UCSD-AML1 (cell line): ENCODE measurements at regions not wholly inside any gene's neighbourhood (a gene's known extent, or its start where the extent isn't known, plus 50 kb on each side); places are given as distances from the start of the nearest gene placed in this dataset.

Source experiments
- DNase-seq: peaks from one replicate; lab custom pipeline; 2025; ENCODE audit not compliant: unreplicated experiment; lab: John Stamatoyannopoulos, UW

DNA sequence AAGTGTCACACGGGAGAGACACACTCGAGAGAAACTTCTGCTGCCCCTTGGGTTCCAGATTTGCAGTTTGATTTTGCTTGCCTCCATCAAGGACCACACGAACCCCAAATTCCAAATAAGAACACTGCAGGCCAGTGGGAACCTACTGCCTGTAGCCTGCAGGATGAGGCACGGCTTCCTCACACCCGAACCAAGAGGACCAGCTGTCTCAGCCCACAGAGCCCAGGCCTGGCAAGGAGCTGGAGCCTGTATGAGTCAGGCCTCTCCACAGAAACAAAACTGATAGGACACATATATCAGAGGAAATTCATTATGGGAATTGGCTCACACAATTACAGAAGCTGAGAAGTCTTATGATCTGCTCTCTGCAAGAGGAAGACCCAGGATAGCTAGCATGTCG is 188.1 kb upstream of the NSMCE3 start:
- DNase-seq: no peak

DNA sequence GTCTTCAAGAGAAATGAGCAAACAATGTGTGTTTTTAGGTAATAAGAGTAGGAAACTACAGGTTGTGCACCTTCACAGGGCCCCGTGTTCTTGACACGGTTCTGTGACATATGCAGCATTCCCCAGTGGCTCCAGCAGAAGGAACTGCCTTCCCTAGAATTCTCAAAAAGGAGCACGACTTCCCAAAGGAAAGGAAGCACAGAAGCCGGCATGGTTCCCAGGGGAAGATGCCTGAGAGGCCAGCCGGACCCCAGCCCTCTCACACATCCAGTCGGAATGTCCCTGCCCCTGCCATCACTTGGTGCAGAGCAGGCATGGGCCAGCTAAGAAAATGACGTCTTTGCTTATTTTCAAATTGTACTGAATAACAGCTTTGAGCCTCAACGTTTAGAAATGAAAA is 187.3 kb upstream of the NSMCE3 start:
- no peak for DNase-seq

DNA sequence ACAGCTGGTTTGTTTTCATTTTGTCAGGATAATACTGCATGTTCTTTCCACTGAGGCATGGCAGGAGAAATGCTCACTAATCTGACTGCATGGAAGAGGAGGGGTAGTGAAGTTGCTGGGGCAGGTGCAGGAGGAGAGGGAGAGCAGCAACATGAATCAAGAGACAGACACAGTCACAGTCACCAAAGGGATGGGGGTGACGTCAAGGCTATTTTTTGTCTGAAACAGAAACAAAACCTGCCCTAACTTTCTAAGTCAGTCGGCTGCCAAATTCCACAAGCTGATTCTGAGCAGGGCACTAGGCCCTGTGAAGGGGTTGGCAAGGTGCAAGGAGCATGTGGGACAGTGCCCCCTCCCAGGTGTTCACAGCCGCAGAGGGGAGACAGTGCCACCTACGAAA is 186.6 kb upstream of the NSMCE3 start:
- DNase-seq: no peak

DNA sequence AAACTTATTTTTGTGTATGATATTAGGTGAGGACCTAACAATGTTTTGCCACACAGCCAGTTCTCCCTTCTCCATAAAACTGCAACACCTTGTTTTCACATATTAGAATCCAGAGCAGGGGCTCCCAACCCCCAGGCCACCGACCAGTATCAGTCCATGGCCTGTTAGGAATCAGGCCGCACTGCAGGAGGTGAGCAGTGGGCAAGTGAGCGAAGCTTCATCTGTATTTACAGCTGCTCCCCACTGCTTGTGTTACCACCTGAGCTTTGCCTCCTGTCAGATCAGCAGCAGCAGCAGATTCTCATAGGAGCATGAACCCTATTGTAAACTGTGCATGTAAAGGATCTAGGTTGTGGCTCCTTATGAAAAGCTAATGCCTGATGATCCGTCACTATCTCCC is 185.9 kb upstream of the NSMCE3 start:
- no peak for DNase-seq

DNA sequence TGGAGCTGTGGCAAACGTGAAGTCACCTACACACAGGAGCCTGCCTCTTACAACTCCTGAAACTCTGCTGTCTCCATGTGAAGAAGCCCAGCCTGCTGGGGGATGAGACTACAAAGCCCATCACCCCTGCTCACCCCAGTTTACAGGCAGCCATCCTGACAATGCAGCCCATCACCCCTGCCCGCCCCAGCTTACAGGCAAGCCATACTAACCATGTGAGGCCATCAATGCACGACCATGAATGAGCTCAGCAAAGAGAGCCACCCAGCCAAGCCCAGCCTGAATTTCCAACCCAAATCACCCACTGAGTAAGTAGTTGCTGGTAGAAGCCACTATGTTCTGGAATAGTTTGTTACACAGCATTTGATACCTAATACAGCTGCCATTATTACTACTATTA is 185.4 kb upstream of the NSMCE3 start:
- DNase-seq: no peak

DNA sequence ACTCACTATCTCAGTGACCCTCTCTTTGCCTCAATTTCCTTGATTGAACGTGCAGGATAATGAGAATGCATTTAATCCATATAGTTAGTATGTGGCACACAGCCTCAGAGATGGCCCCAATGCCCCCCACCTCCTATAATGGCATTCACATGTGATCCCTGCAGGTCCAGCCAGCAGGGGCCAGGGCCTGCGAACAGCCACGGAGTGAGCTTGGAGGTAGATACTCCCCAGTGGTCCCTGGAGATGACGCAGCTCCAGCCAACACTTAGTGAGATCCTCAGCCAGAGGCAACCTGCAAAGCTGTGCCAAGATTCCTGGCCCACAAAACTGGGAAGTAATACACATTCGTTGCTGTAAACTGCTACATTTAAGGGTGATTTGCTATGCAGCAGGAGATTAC is 184.9 kb upstream of the NSMCE3 start:
- DNase-seq: no peak

DNA sequence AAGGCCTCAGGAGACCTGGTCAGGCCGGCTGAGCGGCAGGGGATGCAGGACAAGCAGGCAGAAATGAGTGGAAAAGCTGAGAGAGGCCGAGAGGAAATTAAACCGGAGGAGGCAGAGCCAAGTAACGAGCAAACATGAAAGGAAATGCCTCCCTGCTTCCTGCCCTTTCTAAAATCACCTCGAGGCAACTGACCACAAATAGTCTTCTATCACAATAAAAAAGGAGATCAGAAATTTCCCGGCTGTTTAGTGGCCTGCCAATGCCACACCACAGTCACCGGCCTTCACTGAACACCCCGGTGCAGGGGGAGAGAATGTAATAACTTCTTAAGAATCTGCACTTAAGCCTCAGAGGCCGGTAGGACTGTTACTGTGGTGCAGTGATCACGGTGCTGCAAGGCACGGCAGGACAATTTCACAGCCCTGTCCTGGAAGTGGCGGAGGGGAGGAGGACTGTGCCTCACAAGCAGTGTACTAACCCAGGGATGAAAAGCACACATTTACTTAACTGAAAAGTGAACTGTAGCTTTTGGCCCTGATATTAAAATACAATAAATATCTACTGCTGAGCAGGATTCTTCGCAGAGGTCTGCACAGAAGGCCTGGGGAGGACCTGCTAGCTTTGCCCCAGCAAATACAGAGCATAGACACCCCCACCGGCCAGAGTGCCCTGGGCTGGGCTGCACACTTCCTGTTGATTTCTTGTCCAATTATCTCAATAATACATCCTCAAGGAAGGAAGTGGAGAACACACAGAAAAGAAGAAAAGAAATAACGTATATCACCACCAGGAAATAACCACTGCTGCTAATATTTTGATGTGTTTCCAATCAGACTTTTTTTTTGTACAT is 183.5 kb upstream of the NSMCE3 start:
- DNase-seq: peak; percentile 82

DNA sequence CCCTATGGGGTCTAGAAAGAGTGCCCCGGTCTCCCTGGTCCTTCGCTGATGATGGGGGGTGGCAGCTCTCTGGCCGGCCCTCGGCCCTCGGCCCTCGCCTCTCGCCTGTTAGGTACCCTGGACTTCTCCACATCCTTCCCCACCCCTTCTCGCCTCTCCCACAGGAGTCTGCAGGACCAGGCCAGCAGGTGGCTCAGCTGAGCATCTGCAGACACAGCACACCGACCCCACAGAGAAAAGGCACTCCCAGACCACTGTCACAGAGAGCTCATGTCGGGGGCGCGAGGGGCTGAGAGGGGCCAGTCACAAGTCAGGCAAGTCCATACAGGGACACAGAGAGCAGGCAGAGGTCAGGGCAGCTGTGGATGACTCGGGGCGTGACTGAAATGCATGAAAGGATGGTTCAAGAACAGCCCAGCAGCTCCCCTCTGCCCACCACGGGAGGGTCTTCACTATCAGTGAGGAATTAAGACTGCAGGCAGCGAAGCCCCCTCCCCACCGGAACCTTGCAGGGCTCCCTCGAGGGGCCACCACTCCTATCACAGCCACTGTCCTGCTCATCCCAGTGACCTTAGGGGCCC is 181.7 kb upstream of the NSMCE3 start:
- DNase-seq: peak; percentile 59

DNA sequence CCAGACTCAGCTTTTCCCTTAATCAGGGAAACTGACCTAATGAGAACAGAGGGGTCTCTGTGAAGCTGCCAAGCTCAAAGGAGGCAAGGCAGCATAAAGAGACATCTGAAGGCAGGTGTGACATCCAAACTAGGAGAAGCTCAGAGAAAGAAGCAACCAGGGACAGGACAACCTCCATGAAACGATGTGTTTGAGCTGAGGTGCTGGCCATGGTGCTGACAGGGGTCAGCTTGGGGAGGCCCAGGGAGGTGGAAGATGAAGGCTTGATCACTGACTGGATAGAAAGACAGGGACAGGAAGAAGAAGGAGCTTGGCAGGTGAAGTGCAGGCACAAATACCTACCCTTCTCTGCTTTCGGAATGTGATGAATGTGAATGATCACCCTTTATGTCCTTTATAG is 179.5 kb upstream of the NSMCE3 start:
- no peak for DNase-seq

DNA sequence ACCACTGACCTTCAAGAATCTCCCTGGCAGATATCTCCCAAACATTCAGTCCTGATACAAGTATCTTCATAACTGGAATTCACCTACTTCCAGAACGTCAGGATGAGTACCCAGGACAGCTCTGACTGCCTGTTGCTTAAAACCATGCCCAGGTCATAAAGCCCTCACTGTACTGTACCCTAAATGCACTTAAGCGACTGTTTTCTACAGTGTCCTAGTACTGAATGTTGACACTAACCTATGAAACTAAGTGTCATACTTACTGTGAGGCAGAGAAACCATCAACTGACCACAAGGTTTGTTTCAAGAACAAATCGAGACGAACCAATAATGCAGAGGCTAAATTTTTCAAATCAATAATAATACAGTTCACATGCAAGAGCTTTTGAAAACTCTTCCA is 178.7 kb upstream of the NSMCE3 start:
- no peak for DNase-seq

DNA sequence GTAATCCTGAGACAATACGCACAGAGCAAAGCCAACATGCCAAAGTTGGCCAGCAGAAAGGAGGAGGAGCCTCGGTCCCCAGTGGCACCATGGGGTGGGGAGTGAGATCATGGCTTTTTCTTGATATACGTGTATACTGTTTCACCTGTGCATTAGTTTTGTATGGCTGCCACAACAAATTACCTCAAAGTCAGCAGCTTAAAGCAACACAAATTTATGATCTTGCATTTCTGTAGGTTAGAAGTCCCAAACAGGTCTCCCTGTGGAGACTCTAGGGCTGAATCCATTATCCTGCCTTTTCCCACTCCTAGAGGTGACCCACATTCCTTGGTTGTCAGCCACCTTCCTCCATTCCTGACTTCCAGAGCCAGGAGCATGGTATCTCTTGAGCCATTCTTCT is 176.9 kb upstream of the NSMCE3 start:
- no peak for DNase-seq

DNA sequence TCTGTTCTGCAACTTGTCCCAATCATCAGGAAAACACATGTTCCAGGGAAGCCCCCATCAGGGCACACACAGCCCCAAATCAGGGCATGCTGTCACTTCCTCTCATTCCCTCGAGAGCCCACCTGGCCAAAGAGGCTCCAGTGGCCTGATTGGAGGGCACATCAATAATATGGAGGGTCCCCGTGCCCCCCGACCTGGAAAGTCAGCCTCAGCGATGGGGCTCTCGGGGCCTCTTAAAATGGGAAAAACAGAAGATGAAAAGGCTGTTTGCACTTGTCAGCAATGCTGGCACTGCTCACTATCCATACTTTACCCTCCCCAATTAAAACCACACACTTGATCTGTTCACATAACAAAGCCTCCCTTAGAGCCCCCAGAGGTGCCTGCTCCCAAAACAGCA is 172.9 kb upstream of the NSMCE3 start:
- no peak for DNase-seq

DNA sequence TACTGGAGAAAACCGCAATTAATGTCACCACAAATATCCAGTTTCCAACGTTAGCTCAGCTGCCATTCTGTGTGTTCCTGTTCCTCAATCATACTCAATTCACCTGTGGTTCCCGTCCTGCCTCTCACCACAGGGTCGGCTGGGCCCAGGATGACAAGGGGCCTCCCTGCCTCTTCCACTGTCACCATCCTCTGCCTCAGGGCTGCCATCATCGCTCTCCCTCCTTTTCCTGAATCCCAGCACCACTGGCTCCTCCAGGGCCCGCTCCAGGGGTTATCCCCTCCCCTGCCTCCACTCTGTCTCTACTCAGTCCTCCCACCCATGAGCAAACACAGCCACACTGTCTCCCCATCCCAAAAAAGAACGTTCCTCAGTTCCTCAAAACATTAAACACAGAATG is 170.9 kb upstream of the NSMCE3 start:
- DNase-seq: no peak

DNA sequence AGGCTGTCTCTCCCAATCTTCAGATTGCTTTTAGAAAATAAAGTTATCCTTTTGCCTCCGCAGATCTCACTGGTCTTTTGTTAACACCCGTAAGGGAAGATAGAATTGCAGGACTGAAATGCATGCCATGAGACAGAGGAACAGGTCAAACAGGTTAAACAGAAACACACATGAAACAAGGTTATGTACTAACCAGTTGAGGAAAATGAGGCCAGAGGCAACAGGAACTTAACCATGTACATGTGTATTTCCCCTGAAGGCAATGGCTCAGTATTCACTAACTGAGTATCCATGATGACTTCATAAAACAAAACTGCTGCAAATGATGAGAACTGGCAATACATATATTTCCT is 169.1 kb upstream of the NSMCE3 start:
- no peak for DNase-seq

DNA sequence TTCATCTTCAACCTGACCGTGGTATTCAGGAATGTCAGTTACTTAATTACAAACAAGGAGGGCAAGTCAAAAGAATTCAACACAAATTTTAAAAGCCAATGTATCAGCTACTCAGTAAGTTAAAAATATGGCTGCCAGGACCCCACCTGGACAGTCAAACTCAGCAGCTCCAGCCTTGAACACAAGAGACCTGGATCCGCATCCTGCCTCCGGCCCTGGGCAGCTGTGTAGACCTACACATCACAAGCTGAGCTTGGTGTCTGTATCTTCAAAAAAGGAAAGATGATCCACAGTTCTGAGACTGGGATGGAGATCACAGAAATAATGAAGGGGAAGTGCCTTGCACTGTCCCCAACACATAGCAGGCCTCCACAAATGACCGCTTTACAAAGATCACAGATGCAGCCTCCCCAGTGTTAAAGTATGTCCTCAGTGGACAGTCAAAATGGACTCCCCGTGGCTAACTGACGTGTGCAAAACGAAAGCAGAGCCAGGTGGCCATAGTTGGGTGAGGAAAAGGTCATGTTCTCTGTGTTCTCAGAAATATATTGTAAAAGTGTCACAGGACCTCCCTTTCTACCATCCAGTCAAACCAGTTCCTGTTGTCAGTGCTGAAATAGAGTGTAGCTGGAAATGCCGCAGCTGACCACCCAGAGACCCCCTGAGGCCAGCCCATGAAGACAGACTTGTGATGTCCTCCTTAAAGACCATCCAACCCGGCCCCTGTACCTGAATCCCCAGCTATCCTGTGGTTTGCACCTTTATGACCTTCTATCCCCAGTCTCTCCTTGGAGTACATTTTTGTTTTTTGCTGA is 168.5 kb upstream of the NSMCE3 start:
- no peak for DNase-seq

DNA sequence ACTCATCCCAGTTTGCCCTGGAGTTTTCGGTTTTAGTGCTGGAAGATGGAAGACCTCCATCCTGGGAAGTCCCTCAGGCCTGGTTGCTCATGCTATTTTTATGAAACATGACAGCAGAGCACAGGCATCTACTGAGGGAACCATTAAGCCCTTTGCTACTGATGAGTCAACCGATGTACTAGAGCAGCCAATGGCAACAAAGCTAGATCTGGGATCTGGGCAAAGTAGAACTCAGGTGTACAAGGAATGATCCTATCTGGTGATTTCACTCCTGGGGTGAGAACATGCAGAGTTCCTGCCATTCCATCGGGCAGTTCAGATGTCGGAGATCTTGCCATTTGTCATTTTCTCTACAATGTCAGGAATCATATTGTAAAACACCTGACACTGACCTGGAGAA is 166.2 kb upstream of the NSMCE3 start:
- DNase-seq: no peak

DNA sequence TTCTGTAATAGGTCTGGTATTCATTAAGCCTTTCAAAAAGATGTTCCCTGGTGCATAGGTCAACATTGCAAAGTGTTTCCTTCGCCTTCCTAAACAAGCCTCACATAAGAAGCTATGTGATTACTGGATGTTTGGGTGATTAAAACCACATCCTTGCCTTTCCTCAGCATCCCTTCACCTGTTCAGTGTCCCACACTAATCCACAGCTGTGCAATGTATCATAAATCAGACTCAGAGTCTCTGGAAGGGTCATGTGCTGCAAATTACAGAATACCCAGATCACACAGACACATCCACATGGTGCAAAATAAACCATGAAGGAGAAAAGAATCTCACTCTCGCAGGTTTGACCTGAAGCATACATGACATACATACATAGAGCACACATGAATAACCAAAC is 164.7 kb upstream of the NSMCE3 start:
- DNase-seq: no peak

DNA sequence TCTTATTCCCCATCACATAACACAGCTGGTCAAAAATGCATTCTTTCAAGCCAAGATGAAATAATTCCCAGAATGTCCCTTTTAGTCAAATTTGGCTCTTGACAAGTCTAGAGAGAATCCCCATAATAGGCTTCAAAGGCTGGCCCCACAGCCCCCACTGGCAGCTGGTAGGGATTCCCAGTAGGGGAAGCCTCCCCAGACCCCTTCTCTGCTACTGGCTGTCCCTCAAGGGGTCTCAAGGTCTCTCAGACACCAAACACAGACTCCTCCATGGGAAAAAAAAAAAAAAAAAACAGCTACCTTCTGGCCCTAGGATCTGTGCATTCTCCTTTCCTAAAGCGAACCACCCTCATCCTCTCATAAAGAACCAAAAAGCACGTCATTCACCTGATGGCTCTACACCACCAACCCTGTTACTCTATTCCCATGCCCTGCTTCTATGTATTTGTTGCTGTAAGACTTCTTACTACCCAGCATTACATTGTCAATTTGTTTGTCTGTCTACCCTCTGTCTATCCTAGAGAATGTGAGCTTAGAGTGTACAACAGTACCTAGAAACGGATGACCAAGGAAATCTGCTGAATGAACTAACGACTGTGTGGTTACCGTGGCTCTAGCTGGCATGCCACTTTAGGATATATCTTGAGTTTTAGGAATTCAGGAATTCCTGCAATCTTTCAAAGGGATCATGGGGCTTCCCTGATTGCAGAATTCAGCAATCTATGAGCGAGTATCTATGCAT is 164.1 kb upstream of the NSMCE3 start:
- DNase-seq: no peak

DNA sequence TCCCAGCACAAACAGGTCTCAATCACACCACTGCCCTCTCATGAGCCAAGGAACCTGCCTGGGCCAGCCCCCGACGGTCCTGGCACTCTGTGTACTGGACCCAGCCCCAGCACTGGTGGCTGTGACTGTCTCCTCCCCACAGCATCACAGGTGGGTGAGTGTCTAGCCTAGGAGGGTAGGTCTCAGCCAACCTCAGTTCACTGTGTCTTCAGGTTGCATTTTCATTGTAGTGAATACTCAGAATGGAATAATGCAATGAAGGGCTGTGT is 163.4 kb upstream of the NSMCE3 start:
- no peak for DNase-seq

DNA sequence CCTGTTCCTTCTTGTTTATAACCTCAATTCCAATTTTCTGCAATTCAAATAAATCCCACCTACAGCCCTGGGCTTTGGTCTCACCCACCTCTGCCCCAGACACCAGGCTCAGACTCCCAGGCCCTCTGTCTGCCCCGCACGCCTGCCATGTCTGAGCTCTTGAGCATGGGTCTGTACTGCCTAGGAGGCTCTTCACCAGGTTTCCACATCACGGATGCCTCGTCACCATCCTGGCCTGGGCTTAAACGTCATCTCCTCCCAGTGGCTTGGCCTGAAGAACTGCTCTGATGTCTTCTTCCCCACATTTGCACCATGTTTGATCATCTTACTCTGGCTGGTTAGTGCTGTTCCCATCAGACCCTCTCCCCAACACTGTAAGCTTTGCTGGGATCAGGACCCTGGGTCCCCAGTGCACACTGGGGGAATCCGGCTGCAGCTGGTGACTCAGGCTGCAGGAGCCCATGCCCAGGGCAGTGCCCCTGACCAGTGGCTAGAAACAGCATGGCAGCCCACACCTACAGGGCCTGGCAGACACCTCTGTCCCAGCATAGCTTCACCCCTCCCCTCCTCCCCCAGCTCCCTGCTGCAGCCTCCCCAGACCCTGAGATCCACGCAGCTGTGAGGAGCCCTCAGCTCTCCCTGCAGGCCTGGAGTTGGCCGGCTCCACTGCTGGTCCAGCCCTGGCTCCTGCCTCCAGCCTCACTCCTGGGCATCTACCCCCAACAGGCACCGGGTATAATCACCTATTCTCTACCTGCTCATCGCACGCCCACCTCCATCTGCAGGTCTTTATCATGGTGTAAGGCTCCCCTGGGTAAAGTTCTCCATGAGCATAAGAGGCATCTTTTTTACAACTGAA is 162.8 kb upstream of the NSMCE3 start:
- DNase-seq: no peak

DNA sequence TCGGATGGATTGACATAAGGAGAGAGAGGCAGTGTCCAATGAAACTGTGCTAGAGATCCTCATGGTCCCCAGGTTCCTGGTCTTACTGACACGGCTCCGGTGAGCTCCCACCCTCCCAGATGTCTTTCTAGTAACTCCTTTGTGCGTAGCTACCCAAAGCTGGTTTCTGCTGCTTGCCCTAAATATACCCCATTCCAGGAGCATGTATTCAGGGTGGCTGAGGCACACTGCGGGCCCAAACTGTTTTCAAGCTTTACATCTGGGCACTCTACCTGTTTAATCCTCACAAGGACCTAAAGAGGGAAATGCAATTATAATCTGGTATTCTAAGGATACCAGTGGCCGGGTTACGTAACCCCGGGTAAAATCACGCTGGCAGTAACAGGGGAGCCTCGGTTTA is 161.2 kb upstream of the NSMCE3 start:
- no peak for DNase-seq
